A673 (cell line): ENCODE measurements at regions not wholly inside any gene's neighbourhood (a gene's known extent, or its start where the extent isn't known, plus 50 kb on each side); places are given as distances from the start of the nearest gene placed in this dataset.

Experiments used
- EZH2 ChIP-seq: fragments of 200-600 bp; sonication (generic); IDR thresholded peaks from 2 replicates; pipeline ENCODE4 v1.6.1; 2017; ENCODE audit warnings: borderline replicate concordance, low read depth, mild to moderate bottlenecking, mixed read lengths, antibody characterized with exemption, low read length; ENCODE audit not compliant: poor library complexity, severe bottlenecking
- TF ChIP-seq, protein P1 (sequence below): fragments of 300-800, 200-600 bp; sonication (generic); conservative IDR thresholded peaks from 2 replicates; pipeline ENCODE4 v1.5.1; 2017; ENCODE audit warnings: low read depth, mild to moderate bottlenecking, antibody characterized with exemption, low read length, moderate library complexity, mixed read lengths

DNA sequence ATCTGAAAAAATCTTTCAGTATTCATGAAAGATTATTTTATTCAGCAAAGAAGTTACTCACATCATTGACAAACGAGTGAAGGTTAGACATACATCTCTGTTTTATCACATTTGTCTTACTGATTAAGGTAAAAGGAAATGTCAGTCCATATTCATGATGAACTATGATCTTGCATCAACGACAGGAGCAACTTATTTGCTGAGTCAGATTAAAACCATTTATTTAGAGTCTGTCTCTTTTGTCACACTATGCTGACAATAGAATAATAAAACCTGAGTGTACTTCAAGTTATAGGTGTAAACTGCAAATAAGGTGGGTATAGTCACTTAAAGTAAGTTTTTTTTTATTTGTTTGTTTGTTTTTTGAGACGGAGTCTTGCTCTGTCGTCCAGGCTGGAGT is 216.5 kb upstream of the SEMA3C start:
- TF ChIP-seq, protein P1, sequence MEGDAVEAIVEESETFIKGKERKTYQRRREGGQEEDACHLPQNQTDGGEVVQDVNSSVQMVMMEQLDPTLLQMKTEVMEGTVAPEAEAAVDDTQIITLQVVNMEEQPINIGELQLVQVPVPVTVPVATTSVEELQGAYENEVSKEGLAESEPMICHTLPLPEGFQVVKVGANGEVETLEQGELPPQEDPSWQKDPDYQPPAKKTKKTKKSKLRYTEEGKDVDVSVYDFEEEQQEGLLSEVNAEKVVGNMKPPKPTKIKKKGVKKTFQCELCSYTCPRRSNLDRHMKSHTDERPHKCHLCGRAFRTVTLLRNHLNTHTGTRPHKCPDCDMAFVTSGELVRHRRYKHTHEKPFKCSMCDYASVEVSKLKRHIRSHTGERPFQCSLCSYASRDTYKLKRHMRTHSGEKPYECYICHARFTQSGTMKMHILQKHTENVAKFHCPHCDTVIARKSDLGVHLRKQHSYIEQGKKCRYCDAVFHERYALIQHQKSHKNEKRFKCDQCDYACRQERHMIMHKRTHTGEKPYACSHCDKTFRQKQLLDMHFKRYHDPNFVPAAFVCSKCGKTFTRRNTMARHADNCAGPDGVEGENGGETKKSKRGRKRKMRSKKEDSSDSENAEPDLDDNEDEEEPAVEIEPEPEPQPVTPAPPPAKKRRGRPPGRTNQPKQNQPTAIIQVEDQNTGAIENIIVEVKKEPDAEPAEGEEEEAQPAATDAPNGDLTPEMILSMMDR, result no peak
- TF ChIP-seq EZH2, result no peak
